HCT116 (cell line): ENCODE measurements at regions not wholly inside any gene's neighbourhood (a gene's known extent, or its start where the extent isn't known, plus 50 kb on each side); places are given as distances from the start of the nearest gene placed in this dataset.

Source experiments
- ATF3 ChIP-seq: IDR thresholded peaks from 2 replicates; pipeline ENCODE4 v1.6.1; 2012
- CEBPB ChIP-seq: IDR thresholded peaks from 2 replicates; pipeline ENCODE4 v1.6.1; 2012; ENCODE audit warnings: low read depth
- CTCF ChIP-seq, 3 experiments: fragments of 200-600 bp in 1 of 3; sonication (generic) in 1 of 3; IDR thresholded peaks in 2 of 3; conservative IDR thresholded peaks in 1 of 3; 2 replicates each; pipeline ENCODE4 v1.5.1; 2012 to 2017; ENCODE audit warnings: low read depth in 2 of 3, low read length in 2 of 3, antibody characterized with exemption in 1 of 3, borderline replicate concordance in 1 of 3, control low read depth in 1 of 3, mild to moderate bottlenecking in 1 of 3, mixed read lengths in 1 of 3, mixed run types in 1 of 3, moderate library complexity in 1 of 3; ENCODE audit not compliant: insufficient read depth in 1 of 3
- EZH2 ChIP-seq: fragments of 200-600 bp; sonication (generic); IDR thresholded peaks from 2 replicates; pipeline ENCODE4 v1.6.1; 2017; ENCODE audit warnings: antibody characterized with exemption, mixed run types
- EZH2phosphoT487 ChIP-seq: fragments of 200-600 bp; IDR thresholded peaks from 2 replicates; pipeline ENCODE4 v1.6.1; 2018; ENCODE audit warnings: antibody characterized with exemption, borderline replicate concordance
- FOSL1 ChIP-seq: IDR thresholded peaks from 2 replicates; pipeline ENCODE4 v1.6.1; 2012; ENCODE audit warnings: low read depth
- JUND ChIP-seq: IDR thresholded peaks from 2 replicates; pipeline ENCODE4 v1.6.1; 2012
- MAX ChIP-seq: IDR thresholded peaks from 2 replicates; pipeline ENCODE4 v1.6.1; 2012
- POLR2A ChIP-seq: IDR thresholded peaks from 2 replicates; pipeline ENCODE4 v1.7.0; 2011; ENCODE audit warnings: borderline replicate concordance; ENCODE audit not compliant: insufficient read depth, insufficient read length; ENCODE audit errors: extremely low read depth
- POLR2AphosphoS5 ChIP-seq: IDR thresholded peaks from 2 replicates; pipeline ENCODE4 v1.6.1; 2011; ENCODE audit warnings: mild to moderate bottlenecking, low read depth, low read length, moderate library complexity
- REST ChIP-seq: IDR thresholded peaks from 2 replicates; pipeline ENCODE4 v1.6.1; 2012; ENCODE audit warnings: low read depth
- TCF7L2 ChIP-seq: IDR thresholded peaks from 2 replicates; pipeline ENCODE4 v1.7.0; 2011; ENCODE audit warnings: borderline replicate concordance, inconsistent platforms; ENCODE audit not compliant: insufficient read depth, insufficient read length; ENCODE audit errors: extremely low read depth
- YY1 ChIP-seq: IDR thresholded peaks from 2 replicates; pipeline ENCODE4 v1.6.1; 2011; ENCODE audit warnings: low read length, low read depth, moderate library complexity, mild to moderate bottlenecking; ENCODE audit not compliant: insufficient replicate concordance; ENCODE audit errors: extremely low read depth

- TF ChIP-seq POLR2AphosphoS5 (no peak), EZH2 (no peak), CTCF (IDR thresholded peaks at IDR 0.05 in 2 of 3, conservative IDR thresholded peaks at IDR 0.05 in 1 of 3; ENCODE audit: borderline replicate concordance in 1 of 3, insufficient read depth in 1 of 3, low read depth in 2 of 3, low read length in 2 of 3) (no peak), FOSL1 (no peak), REST (no peak), POLR2A (no peak), ATF3 (no peak), CEBPB (no peak), JUND (no peak), YY1 (no peak), EZH2phosphoT487 (no peak), MAX (no peak), TCF7L2 (no peak)
Observed at GRCh38 chr11:22536071-22536470, 89.6 kb downstream of the FANCF start.
